T-helper 17 cell (primary cell): ENCODE measurements at regions not wholly inside any gene's neighbourhood (a gene's known extent, or its start where the extent isn't known, plus 50 kb on each side); places are given as distances from the start of the nearest gene placed in this dataset.
"Not testable (repeated sequence)": the region's sequence is repeated elsewhere in the genome, so short reads cannot be mapped to it uniquely, and the experiment has no call there.

Source experiments
- ATAC-seq: fragments of 150-1000 bp; cut with Tn5 transposase; 2 replicates; pipeline ENCODE4 v1.10.0; 2021; ENCODE audit warnings: mild to moderate bottlenecking, moderate library complexity
- DNase-seq, 3 donors: peaks; one replicate each; pipeline versions ENCODE4 v3.0.0 to v3.0.0-alpha.2; 2020 to 2021
- H3K9me3 ChIP-seq: one replicate; pipeline ENCODE4 v1.7.0; 2013; ENCODE audit warnings: low read length, mild to moderate bottlenecking; ENCODE audit not compliant: control insufficient read depth, poor library complexity, severe bottlenecking
- H3K27ac Mint-ChIP-seq: one replicate; pipeline ENCODE4 v1.8.0; 2022; ENCODE audit warnings: mild to moderate bottlenecking, moderate library complexity, mixed read lengths
- H3K27me3 Mint-ChIP-seq: one replicate; pipeline ENCODE4 v1.8.0; 2022; ENCODE audit warnings: mixed read lengths
- H3K36me3 Mint-ChIP-seq: one replicate; pipeline ENCODE4 v1.8.0; 2022; ENCODE audit warnings: low read depth, mixed read lengths
- H3K4me1 Mint-ChIP-seq: one replicate; pipeline ENCODE4 v1.8.0; 2022; ENCODE audit warnings: mild to moderate bottlenecking, mixed read lengths
- H3K4me3 Mint-ChIP-seq: one replicate; pipeline ENCODE4 v1.8.0; 2022; ENCODE audit warnings: mild to moderate bottlenecking, moderate library complexity, mixed read lengths

- ATAC-seq = no peak
- Mint-ChIP-seq H3K27me3 (no peaks in the 10 kb centered on the region), H3K4me1 (no peaks in the 10 kb centered on the region)
Measured at GRCh38 chr9:102225841-102226441, 487.5 kb upstream of the GRIN3A start.

GRCh38 chr9:102223320-102224136 is 485.1 kb upstream of the GRIN3A start:
- not testable (repeated sequence) for DNase-seq, H3K4me3 Mint-ChIP-seq, H3K27ac Mint-ChIP-seq, H3K9me3 ChIP-seq, H3K36me3 Mint-ChIP-seq, ATAC-seq, H3K27me3 Mint-ChIP-seq, H3K4me1 Mint-ChIP-seq

More at GRCh38 chr9:102225841-102226441, 487.5 kb upstream of the GRIN3A start:
- H3K9me3 ChIP-seq = no peaks in the 10 kb centered on the region
- no peak for DNase-seq
- Mint-ChIP-seq H3K27ac (no peak overlapping the region), H3K4me3 (no peak overlapping the region), H3K36me3 (no peaks in the 10 kb centered on the region)

GRCh38 chr9:102209176-102209575 is 470.7 kb upstream of the GRIN3A start:
- no peaks in the 10 kb centered on the region for H3K36me3 Mint-ChIP-seq
- H3K4me3 Mint-ChIP-seq = no peak overlapping the region
- H3K9me3 ChIP-seq = no peaks in the 10 kb centered on the region
- no peaks in the 10 kb centered on the region for H3K4me1 Mint-ChIP-seq
- no peak overlapping the region for H3K27ac Mint-ChIP-seq
- ATAC-seq (no peak), DNase-seq (no peak)
- no peaks in the 10 kb centered on the region for H3K27me3 Mint-ChIP-seq

- H3K9me3 ChIP-seq = no peaks in the 10 kb centered on the region
Measured at GRCh38 chr9:102206432-102206831, 468.0 kb upstream of the GRIN3A start.

GRCh38 chr9:102205251-102205650 is 466.8 kb upstream of the GRIN3A start:
- H3K4me1 Mint-ChIP-seq = no peaks in the 10 kb centered on the region

More at GRCh38 chr9:102206432-102206831, 468.0 kb upstream of the GRIN3A start:
- no peak overlapping the region for H3K27ac Mint-ChIP-seq
- ATAC-seq (no peak), DNase-seq (no peak)
- H3K4me3 Mint-ChIP-seq = no peak overlapping the region
- no peaks in the 10 kb centered on the region for H3K36me3 Mint-ChIP-seq
- H3K27me3 Mint-ChIP-seq = no peaks in the 10 kb centered on the region
- H3K4me1 Mint-ChIP-seq = no peaks in the 10 kb centered on the region

GRCh38 chr9:102202126-102202525 is 463.7 kb upstream of the GRIN3A start:
- no peaks in the 10 kb centered on the region for H3K4me1 Mint-ChIP-seq
- H3K27ac Mint-ChIP-seq = no peak overlapping the region
- no peak overlapping the region for H3K4me3 Mint-ChIP-seq
- H3K27me3 Mint-ChIP-seq = no peaks in the 10 kb centered on the region
- no peaks in the 10 kb centered on the region for H3K36me3 Mint-ChIP-seq
- H3K9me3 ChIP-seq = no peaks in the 10 kb centered on the region
- ATAC-seq (no peak), DNase-seq (no peak)

More at GRCh38 chr9:102205251-102205650, 466.8 kb upstream of the GRIN3A start:
- H3K9me3 ChIP-seq = no peaks in the 10 kb centered on the region
- Mint-ChIP-seq H3K36me3 (no peaks in the 10 kb centered on the region), H3K4me3 (no peak overlapping the region), H3K27ac (no peak overlapping the region), H3K27me3 (no peaks in the 10 kb centered on the region)
- DNase-seq = no peak
- ATAC-seq = no peak

GRCh38 chr9:102185962-102186361 is 447.5 kb upstream of the GRIN3A start:
- no peak overlapping the region for H3K4me3 Mint-ChIP-seq
- no peak for ATAC-seq
- DNase-seq = no peak
- no peaks in the 10 kb centered on the region for H3K36me3 Mint-ChIP-seq
- no peaks in the 10 kb centered on the region for H3K27me3 Mint-ChIP-seq
- H3K4me1 Mint-ChIP-seq = no peaks in the 10 kb centered on the region
- no peaks in the 10 kb centered on the region for H3K9me3 ChIP-seq
- H3K27ac Mint-ChIP-seq = no peak overlapping the region

- Mint-ChIP-seq H3K27ac (no peak overlapping the region), H3K4me3 (no peak overlapping the region), H3K4me1 (no peaks in the 10 kb centered on the region), H3K36me3 (no peaks in the 10 kb centered on the region), H3K27me3 (no peaks in the 10 kb centered on the region)
- DNase-seq (no peak), ATAC-seq (no peak)
- no peaks in the 10 kb centered on the region for H3K9me3 ChIP-seq
Measured at GRCh38 chr9:102185371-102185770, 446.9 kb upstream of the GRIN3A start.

GRCh38 chr9:102178811-102179210 is 440.4 kb upstream of the GRIN3A start:
- H3K9me3 ChIP-seq = no peaks in the 10 kb centered on the region
- no peaks in the 10 kb centered on the region for H3K36me3 Mint-ChIP-seq
- H3K27me3 Mint-ChIP-seq = no peaks in the 10 kb centered on the region
- H3K4me1 Mint-ChIP-seq = no peaks in the 10 kb centered on the region
- ATAC-seq (no peak), DNase-seq (no peak)
- no peak overlapping the region for H3K4me3 Mint-ChIP-seq
- H3K27ac Mint-ChIP-seq = no peak overlapping the region

- DNase-seq, H3K36me3 Mint-ChIP-seq, H3K27ac Mint-ChIP-seq, H3K4me3 Mint-ChIP-seq, ATAC-seq, H3K4me1 Mint-ChIP-seq, H3K27me3 Mint-ChIP-seq, H3K9me3 ChIP-seq: not testable (repeated sequence)
Measured at GRCh38 chr9:102174202-102174601, 435.8 kb upstream of the GRIN3A start.

GRCh38 chr9:102164247-102164646 is 425.8 kb upstream of the GRIN3A start:
- no peak for DNase-seq
- H3K36me3 Mint-ChIP-seq = no peaks in the 10 kb centered on the region
- no peaks in the 10 kb centered on the region for H3K9me3 ChIP-seq
- no peaks in the 10 kb centered on the region for H3K27me3 Mint-ChIP-seq
- no peak overlapping the region for H3K27ac Mint-ChIP-seq
- no peak for ATAC-seq
- no peaks in the 10 kb centered on the region for H3K4me1 Mint-ChIP-seq
- H3K4me3 Mint-ChIP-seq = no peak overlapping the region

GRCh38 chr9:102153081-102153480 is 414.6 kb upstream of the GRIN3A start:
- not testable (repeated sequence) for H3K36me3 Mint-ChIP-seq, H3K27me3 Mint-ChIP-seq, H3K4me3 Mint-ChIP-seq, H3K27ac Mint-ChIP-seq, H3K9me3 ChIP-seq, H3K4me1 Mint-ChIP-seq, DNase-seq, ATAC-seq

- ATAC-seq = no peak
Measured at GRCh38 chr9:102135768-102136167, 397.3 kb upstream of the GRIN3A start.

GRCh38 chr9:102124465-102124864 is 386.0 kb upstream of the GRIN3A start:
- H3K36me3 Mint-ChIP-seq = no peaks in the 10 kb centered on the region
- H3K4me3 Mint-ChIP-seq = no peak overlapping the region
- H3K9me3 ChIP-seq = no peaks in the 10 kb centered on the region
- H3K27me3 Mint-ChIP-seq = no peaks in the 10 kb centered on the region
- DNase-seq (no peak), ATAC-seq (no peak)
- no peak overlapping the region for H3K27ac Mint-ChIP-seq
- no peaks in the 10 kb centered on the region for H3K4me1 Mint-ChIP-seq

More at GRCh38 chr9:102135768-102136167, 397.3 kb upstream of the GRIN3A start:
- H3K4me3 Mint-ChIP-seq = no peak overlapping the region
- DNase-seq = no peak
- no peaks in the 10 kb centered on the region for H3K27me3 Mint-ChIP-seq
- H3K4me1 Mint-ChIP-seq = no peaks in the 10 kb centered on the region
- H3K9me3 ChIP-seq = peaks cover 4% of the 10 kb centered on the region
- no peak overlapping the region for H3K27ac Mint-ChIP-seq
- H3K36me3 Mint-ChIP-seq = no peaks in the 10 kb centered on the region
